IPS-18c (cell line): ENCODE measurements at regions not wholly inside any gene's neighbourhood (a gene's known extent, or its start where the extent isn't known, plus 50 kb on each side); places are given as distances from the start of the nearest gene placed in this dataset.
"Not testable (repeated sequence)": the region's sequence is repeated elsewhere in the genome, so short reads cannot be mapped to it uniquely, and the experiment has no call there.

Experiments
- H3K4me3 ChIP-seq: 2 replicates; pipeline ENCODE4 v1.7.0; 2013; ENCODE audit warnings: low read depth, mild to moderate bottlenecking, low read length, moderate library complexity; ENCODE audit not compliant: insufficient read depth
- H3K9me3 ChIP-seq: one replicate; pipeline ENCODE4 v1.6.1; 2013; ENCODE audit warnings: mild to moderate bottlenecking, low read length, moderate library complexity; ENCODE audit not compliant: control insufficient read depth, insufficient read depth

DNA sequence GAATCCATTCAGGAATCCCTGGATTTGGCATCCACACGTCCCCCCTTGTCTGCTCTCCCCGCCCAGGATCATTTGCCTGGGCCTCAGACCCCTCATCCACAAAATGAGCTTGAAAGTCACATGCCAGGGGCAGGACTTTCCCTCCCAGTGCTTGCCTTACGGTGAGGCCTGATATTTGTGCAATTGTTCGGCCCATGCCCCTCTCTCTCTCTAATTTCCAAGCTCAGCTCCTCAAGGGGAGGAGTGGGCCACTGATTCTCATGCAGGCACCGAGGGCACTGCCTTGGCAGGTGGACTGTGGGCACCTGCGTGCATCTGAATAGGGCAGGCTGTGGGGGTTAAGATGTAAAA, 267.2 kb upstream of the FOXF1 start:
- no peak overlapping the region for H3K4me3 ChIP-seq
- H3K9me3 ChIP-seq: peaks cover 7% of the 10 kb centered on the region

DNA sequence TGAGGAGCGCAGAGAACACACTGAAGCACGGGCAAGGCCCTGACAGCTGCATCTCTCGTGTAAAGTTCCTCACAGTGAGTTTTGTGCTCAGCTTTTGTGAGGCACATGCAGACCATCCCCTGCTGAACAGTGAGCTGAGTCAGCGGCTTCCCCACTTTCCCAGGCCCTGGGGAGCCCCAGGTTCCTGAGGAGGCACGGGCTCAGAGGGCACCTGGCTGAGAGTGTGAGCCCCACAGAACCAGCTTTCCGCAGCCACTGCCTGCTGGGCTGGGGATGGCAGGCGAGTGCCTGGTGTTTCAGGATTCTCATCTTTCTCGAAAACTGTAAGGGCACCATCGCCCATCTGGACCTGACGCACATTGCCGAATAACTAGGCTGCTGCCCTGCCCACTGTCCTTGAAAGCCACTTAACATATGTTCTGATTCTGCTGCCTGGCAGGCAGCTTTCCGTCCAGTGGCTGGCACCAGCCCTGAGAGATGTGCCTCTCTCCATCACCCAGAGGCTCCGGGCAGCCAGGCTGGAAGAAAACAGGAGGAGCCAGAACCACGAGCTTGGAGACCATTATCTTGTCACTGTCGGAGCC, 266.7 kb upstream of the FOXF1 start:
- no peak overlapping the region for H3K4me3 ChIP-seq
- H3K9me3 ChIP-seq: peaks cover 7% of the 10 kb centered on the region

GRCh38 chr16:86244158-86244557, 266.2 kb upstream of the FOXF1 start:
- peaks cover 7% of the 10 kb centered on the region for H3K9me3 ChIP-seq
- no peak overlapping the region for H3K4me3 ChIP-seq

DNA sequence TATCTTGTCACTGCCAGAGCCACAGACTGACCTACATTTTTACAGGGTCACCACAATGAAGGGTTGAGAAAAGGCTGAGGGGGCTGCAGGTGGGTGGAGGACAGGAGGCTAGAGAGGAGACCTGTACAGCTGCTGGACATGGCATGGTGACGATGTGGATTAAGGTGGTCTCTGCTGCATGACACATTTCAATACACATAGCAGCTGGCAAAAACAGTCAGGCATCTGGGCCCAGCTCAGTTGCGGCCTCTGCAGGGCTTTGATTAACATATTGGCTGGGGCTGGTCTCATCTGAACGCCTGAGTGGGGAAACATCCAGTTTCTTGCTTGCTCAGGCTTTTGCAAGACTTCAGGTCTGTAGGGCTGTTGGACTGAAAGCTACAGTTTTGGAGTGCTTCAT, 265.4 kb upstream of the FOXF1 start:
- H3K4me3 ChIP-seq: no peak overlapping the region
- peaks cover 7% of the 10 kb centered on the region for H3K9me3 ChIP-seq

DNA sequence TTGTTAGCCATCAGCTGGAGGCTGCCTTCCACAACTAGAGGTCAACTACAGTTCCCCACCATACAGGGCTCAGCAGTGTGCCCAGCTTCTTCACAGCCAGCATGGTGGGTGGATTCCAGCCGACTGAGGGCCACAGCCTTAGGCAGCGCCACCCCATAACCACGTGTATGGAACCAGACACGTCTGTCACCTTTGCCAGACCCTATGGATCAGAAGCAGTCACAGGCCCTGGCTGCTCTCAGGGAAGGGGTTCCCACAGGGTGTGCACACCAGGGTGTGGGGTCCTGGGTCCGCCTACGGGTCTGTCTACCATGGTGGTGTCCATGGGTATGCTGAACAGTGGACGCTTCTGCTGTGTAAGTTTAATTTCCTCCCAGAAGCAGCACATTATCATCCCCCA, 265.0 kb upstream of the FOXF1 start:
- Histone ChIP-seq H3K9me3 (peaks cover 7% of the 10 kb centered on the region), H3K4me3 (no peak overlapping the region)

DNA sequence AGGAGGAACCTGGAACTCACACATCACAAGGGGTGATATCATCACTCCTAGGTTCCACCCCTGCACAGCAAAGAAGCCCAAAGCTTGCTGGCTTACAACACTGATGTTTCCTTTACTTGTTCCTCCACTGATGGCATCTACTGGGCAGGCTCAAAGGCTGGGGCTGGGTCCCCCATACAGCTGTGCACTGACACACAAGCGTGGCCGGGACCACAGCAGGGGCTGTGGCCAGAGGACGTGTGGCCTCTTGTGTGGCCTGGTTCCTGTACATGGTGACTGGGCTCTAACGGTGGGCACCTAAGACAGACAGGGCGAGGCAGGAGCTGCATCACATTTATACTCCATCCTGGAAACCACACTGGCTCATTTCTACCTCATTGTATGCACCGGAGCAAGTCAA, 264.4 kb upstream of the FOXF1 start:
- Histone ChIP-seq H3K9me3 (peaks cover 7% of the 10 kb centered on the region), H3K4me3 (no peak overlapping the region)

GRCh38 chr16:86248310-86248905, 261.9 kb upstream of the FOXF1 start:
- Histone ChIP-seq H3K4me3 (no peak overlapping the region), H3K9me3 (peaks cover 7% of the 10 kb centered on the region)

GRCh38 chr16:86249631-86250030, 260.7 kb upstream of the FOXF1 start:
- Histone ChIP-seq H3K9me3 (peaks cover 7% of the 10 kb centered on the region), H3K4me3 (no peak overlapping the region)

GRCh38 chr16:86251682-86252081, 258.6 kb upstream of the FOXF1 start:
- Histone ChIP-seq H3K4me3 (no peak overlapping the region), H3K9me3 (no peaks in the 10 kb centered on the region)

DNA sequence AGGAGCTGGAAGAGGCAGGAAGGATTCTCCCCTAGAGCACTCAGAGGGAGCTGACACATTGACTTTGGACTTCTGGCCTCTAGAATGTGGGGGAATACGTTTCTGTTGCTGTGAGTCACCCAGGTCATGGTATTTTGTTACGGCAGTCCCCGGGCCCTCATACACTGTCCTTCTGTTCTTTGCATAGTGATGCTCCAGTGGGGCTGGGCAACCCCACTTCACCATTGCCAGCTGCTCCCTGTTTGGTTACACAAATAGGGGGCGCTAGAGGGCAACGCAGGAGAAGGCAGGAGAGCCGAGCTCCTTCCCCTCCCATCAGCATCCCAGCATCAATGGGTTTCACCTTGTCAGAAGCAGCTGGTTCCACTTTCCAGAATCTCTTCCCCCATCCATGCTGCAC, 257.7 kb upstream of the FOXF1 start:
- Histone ChIP-seq H3K4me3 (no peak overlapping the region), H3K9me3 (no peaks in the 10 kb centered on the region)

- H3K4me3 ChIP-seq: no peak overlapping the region
- H3K9me3 ChIP-seq: no peaks in the 10 kb centered on the region
Measured at GRCh38 chr16:86255966-86256365, 254.4 kb upstream of the FOXF1 start.

DNA sequence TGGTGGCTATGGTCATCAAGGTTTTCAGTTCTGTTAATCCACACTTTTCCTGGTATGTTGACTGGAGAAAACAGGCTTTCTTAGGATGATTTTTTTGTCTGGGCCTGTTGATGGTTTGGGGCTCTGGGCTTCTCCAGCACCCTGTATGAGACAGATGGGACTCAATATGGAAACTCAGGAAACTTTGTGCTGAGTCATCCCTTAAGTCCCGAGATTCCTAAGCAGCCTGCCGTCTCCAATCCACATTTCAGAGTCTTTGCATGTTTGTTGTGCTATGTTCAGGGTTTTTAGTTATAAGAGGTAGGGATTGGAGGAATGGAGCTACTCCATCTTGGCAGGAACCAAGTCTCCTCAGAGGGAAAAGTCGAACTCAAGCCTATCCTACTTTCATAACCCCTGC, 253.3 kb upstream of the FOXF1 start:
- H3K4me3 ChIP-seq: no peak overlapping the region
- peaks cover 3% of the 10 kb centered on the region for H3K9me3 ChIP-seq

- H3K9me3 ChIP-seq: peaks cover 3% of the 10 kb centered on the region
- no peak overlapping the region for H3K4me3 ChIP-seq
Measured at GRCh38 chr16:86257546-86257945, 252.8 kb upstream of the FOXF1 start.

- no peak overlapping the region for H3K4me3 ChIP-seq
- peaks cover 3% of the 10 kb centered on the region for H3K9me3 ChIP-seq
Measured at GRCh38 chr16:86258713-86259112, 251.6 kb upstream of the FOXF1 start.

GRCh38 chr16:86259499-86259898, 250.8 kb upstream of the FOXF1 start:
- H3K9me3 ChIP-seq: peaks cover 3% of the 10 kb centered on the region
- no peak overlapping the region for H3K4me3 ChIP-seq

DNA sequence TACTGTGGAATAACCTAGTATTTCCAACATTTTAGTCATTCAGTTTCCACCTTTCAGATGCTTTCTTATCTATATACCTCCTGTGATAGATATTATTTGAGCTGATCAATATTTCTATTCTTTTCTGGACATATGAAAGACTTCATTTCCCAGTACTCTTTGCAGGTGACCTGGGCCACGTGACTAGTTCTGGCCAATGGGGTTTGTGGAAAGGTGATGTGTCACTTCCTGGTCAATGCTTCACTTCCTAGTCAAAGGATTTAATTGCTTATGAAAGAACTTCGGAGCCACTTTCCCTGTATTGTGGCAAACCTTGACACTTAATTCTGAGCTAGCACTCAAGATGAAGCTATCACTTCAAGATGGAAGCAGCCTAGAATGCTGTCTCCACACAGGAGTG, 248.9 kb upstream of the FOXF1 start:
- peaks cover 3% of the 10 kb centered on the region for H3K9me3 ChIP-seq

DNA sequence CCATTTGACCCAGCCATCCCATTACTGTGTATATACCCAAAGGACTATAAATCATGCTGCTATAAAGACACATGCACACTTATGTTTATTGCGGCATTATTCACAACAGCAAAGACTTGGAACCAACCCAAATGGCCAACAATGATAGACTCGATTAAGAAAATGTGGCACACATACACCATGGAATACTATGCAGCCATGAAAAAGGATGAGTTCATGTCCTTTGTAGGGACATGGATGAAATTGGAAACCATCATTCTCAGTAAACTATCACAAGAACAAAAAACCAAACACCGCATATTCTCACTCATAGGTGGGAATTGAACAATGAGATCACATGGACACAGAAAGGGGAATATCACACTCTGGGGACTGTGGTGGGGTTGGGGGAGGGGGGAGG, 242.7 kb upstream of the FOXF1 start:
- H3K9me3 ChIP-seq, H3K4me3 ChIP-seq: not testable (repeated sequence)

More for the DNA sequence above, 248.9 kb upstream of the FOXF1 start:
- no peak overlapping the region for H3K4me3 ChIP-seq

- Histone ChIP-seq H3K4me3 (no peak overlapping the region), H3K9me3 (peaks cover 5% of the 10 kb centered on the region)
Measured at GRCh38 chr16:86270696-86271095, 239.6 kb upstream of the FOXF1 start.

GRCh38 chr16:86272744-86273143, 237.6 kb upstream of the FOXF1 start:
- H3K9me3 ChIP-seq: peaks cover 5% of the 10 kb centered on the region
- no peak overlapping the region for H3K4me3 ChIP-seq
